HEK293 (cell line): ENCODE measurements at regions not wholly inside any gene's neighbourhood (a gene's known extent, or its start where the extent isn't known, plus 50 kb on each side); places are given as distances from the start of the nearest gene placed in this dataset.

Experiments
- CTCF ChIA-PET: fragments of 350-600 bp; formaldehyde crosslinking; extraction: SDS; loops from one replicate; lab custom pipeline; 2021; ENCODE audit warnings: antibody characterized with exemption; lab: Yijun Ruan, JAX
- POLR2A ChIA-PET: fragments of 300-600 bp; formaldehyde crosslinking; extraction: SDS; loops from one replicate; lab custom pipeline; 2020; ENCODE audit warnings: antibody characterized with exemption, inconsistent platforms; lab: Yijun Ruan, JAX
- H3K27ac ChIP-seq: fragments of 200-500 bp; sonication (Bioruptor generic); 2 replicates; pipeline ENCODE4 v1.5.1; 2014; ENCODE audit warnings: low read depth, low read length, control low read depth, inconsistent platforms; ENCODE audit errors: extremely low read depth
- H3K36me3 ChIP-seq, 2 experiments: fragments of 200-500 bp in 1 of 2; sonication (Bioruptor generic) in 1 of 2; 1 replicate in 1 of 2; 2 replicates in 1 of 2; pipeline ENCODE4 v1.5.1; 2014 to 2017; ENCODE audit warnings: inconsistent platforms in 2 of 2, low read length in 2 of 2; ENCODE audit not compliant: control insufficient read depth in 2 of 2, insufficient read depth in 1 of 2
- H3K4me1 ChIP-seq: fragments of 200-500 bp; sonication (Bioruptor generic); 2 replicates; pipeline ENCODE4 v1.5.1; 2014; ENCODE audit warnings: mild to moderate bottlenecking, low read length, inconsistent platforms; ENCODE audit not compliant: control insufficient read depth, insufficient read depth
- H3K4me3 ChIP-seq: 2 replicates; pipeline ENCODE4 v1.5.1; 2011; ENCODE audit warnings: low read depth, mild to moderate bottlenecking, control low read depth, low read length, moderate library complexity
- H3K9me3 ChIP-seq: fragments of 200-500 bp; sonication (Bioruptor generic); 2 replicates; pipeline ENCODE4 v1.5.1; 2014; ENCODE audit warnings: low read depth, low read length, inconsistent platforms; ENCODE audit not compliant: control insufficient read depth, insufficient read depth
- OSR2 ChIP-seq: fragments of 450-650 bp; formaldehyde crosslinking; IDR thresholded peaks from 2 replicates; pipeline ENCODE4 v1.5.1; 2016; ENCODE audit warnings: missing biosample characterization, missing genetic modification characterization
- OVOL3 ChIP-seq: fragments of 450-650 bp; formaldehyde crosslinking; IDR thresholded peaks from 2 replicates; pipeline ENCODE4 v1.5.1; 2016; ENCODE audit warnings: missing biosample characterization, missing genetic modification characterization
- TCF7L2 ChIP-seq: IDR thresholded peaks from 2 replicates; pipeline ENCODE4 v1.6.1; 2011; ENCODE audit warnings: low read depth, mild to moderate bottlenecking, inconsistent platforms, low read length, moderate library complexity, borderline replicate concordance
- ZBTB1 ChIP-seq: fragments of 450-650 bp; formaldehyde crosslinking; IDR thresholded peaks from 2 replicates; pipeline ENCODE4 v1.5.1; 2016; ENCODE audit warnings: missing biosample characterization, missing genetic modification characterization
- ZBTB44 ChIP-seq: fragments of 450-650 bp; IDR thresholded peaks from 2 replicates; pipeline ENCODE4 v1.5.1; 2018; ENCODE audit warnings: missing biosample characterization, mild to moderate bottlenecking, missing genetic modification characterization
- ZNF114 ChIP-seq: fragments of 450-650 bp; formaldehyde crosslinking; IDR thresholded peaks from 2 replicates; pipeline ENCODE4 v1.5.0; 2017; ENCODE audit warnings: missing biosample characterization, missing genetic modification characterization
- ZNF133 ChIP-seq: fragments of 450-650 bp; formaldehyde crosslinking; IDR thresholded peaks from 2 replicates; pipeline ENCODE4 v1.5.1; 2016; ENCODE audit warnings: missing biosample characterization, missing genetic modification characterization
- ZNF155 ChIP-seq: fragments of 450-650 bp; formaldehyde crosslinking; IDR thresholded peaks from 2 replicates; pipeline ENCODE4 v1.5.1; 2016; ENCODE audit warnings: missing biosample characterization, missing genetic modification characterization
- ZNF184 ChIP-seq: fragments of 450-650 bp; IDR thresholded peaks from 2 replicates; pipeline ENCODE4 v1.5.1; 2018; ENCODE audit warnings: missing biosample characterization, mild to moderate bottlenecking, missing genetic modification characterization
- ZNF19 ChIP-seq: fragments of 450-650 bp; formaldehyde crosslinking; IDR thresholded peaks from 2 replicates; pipeline ENCODE4; 2016; ENCODE audit warnings: missing biosample characterization, missing genetic modification characterization, low read depth
- ZNF2 ChIP-seq: fragments of 450-650 bp; formaldehyde crosslinking; IDR thresholded peaks from 2 replicates; pipeline ENCODE4 v1.5.1; 2016; ENCODE audit warnings: missing biosample characterization, missing genetic modification characterization
- ZNF24 ChIP-seq: fragments of 450-650 bp; formaldehyde crosslinking; IDR thresholded peaks from 2 replicates; pipeline ENCODE4 v1.5.1; 2016; ENCODE audit warnings: missing biosample characterization, missing genetic modification characterization
- ZNF558 ChIP-seq: fragments of 450-650 bp; formaldehyde crosslinking; IDR thresholded peaks from 2 replicates; pipeline ENCODE4 v1.5.1; 2016; ENCODE audit warnings: missing biosample characterization, missing genetic modification characterization
- ZNF571 ChIP-seq: fragments of 450-650 bp; formaldehyde crosslinking; IDR thresholded peaks from 2 replicates; pipeline ENCODE4 v1.5.0; 2017; ENCODE audit warnings: missing biosample characterization, missing genetic modification characterization
- ZNF596 ChIP-seq: fragments of 450-650 bp; IDR thresholded peaks from 2 replicates; pipeline ENCODE4 v1.5.0; 2018; ENCODE audit warnings: missing biosample characterization, mild to moderate bottlenecking, missing genetic modification characterization, moderate library complexity
- ZNF639 ChIP-seq: fragments of 450-650 bp; formaldehyde crosslinking; IDR thresholded peaks from 2 replicates; pipeline ENCODE4 v1.5.1; 2016; ENCODE audit warnings: missing biosample characterization, missing genetic modification characterization
- ZNF792 ChIP-seq: fragments of 450-650 bp; formaldehyde crosslinking; IDR thresholded peaks from 2 replicates; pipeline ENCODE4 v1.5.1; 2016; ENCODE audit warnings: missing biosample characterization, missing genetic modification characterization
- TF ChIP-seq, protein P1 (sequence below): fragments of 450-650 bp; formaldehyde crosslinking; IDR thresholded peaks from 2 replicates; pipeline ENCODE4 v1.5.1; 2016; ENCODE audit warnings: missing biosample characterization, missing genetic modification characterization, borderline replicate concordance
- TF ChIP-seq, protein P2 (sequence below): sonication (generic); formaldehyde crosslinking; IDR thresholded peaks from 2 replicates; pipeline ENCODE4 v1.8.1; 2022; ENCODE audit warnings: mild to moderate bottlenecking, moderate library complexity, missing genetic modification reagents

DNA sequence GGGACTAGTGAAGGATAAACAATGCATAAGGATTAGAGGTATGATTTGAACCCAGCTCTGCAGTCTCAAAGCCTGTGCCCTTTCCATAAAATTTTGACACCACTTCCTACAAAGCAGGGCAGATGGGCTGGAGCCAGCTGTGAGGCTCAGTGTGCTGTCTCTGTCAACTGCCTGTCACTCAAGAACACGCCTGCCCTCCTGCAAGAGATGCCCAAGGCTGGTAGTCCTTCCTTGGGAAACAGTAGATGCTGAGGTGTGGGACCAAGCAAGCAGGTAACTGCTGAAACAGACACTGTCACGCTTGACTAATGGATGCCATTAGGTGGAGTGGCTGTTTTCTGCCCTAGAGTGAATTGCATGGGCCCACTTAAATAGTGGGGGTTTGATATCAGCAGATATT is 402.0 kb downstream of the PTPRU start:
- H3K36me3 ChIP-seq: no peaks in the 10 kb centered on the region
- POLR2A ChIA-PET: no interaction called here
- H3K9me3 ChIP-seq: no peaks in the 10 kb centered on the region
- CTCF ChIA-PET: no interaction called here
- no peak overlapping the region for H3K4me3 ChIP-seq
- H3K27ac ChIP-seq: no peak overlapping the region
- no peaks in the 10 kb centered on the region for H3K4me1 ChIP-seq
- TF ChIP-seq ZNF114 (tag by site-specific recombination): no peak

- Histone ChIP-seq H3K36me3 (no peaks in the 10 kb centered on the region), H3K4me1 (no peaks in the 10 kb centered on the region), H3K4me3 (no peak overlapping the region), H3K9me3 (no peaks in the 10 kb centered on the region)
- no peak for TF ChIP-seq ZNF571
- TF ChIP-seq ZBTB44: no peak
- no peak for TF ChIP-seq ZNF133 (tag by site-specific recombination)
- no peak for TF ChIP-seq ZNF558 (tag by site-specific recombination)
- TF ChIP-seq ZNF24 (tag by site-specific recombination): no peak
- no peak for TF ChIP-seq ZNF639 (tag by site-specific recombination)
- no peak for TF ChIP-seq ZNF155 (tag by site-specific recombination)
- no peak for TF ChIP-seq OVOL3
- TF ChIP-seq ZNF184: no peak
- TF ChIP-seq ZBTB1: no peak
- TF ChIP-seq ZNF19 (tag by site-specific recombination): no peak
- TF ChIP-seq ZNF596 (tag by site-specific recombination): no peak
- TF ChIP-seq ZNF2: no peak
- TF ChIP-seq, protein P1, sequence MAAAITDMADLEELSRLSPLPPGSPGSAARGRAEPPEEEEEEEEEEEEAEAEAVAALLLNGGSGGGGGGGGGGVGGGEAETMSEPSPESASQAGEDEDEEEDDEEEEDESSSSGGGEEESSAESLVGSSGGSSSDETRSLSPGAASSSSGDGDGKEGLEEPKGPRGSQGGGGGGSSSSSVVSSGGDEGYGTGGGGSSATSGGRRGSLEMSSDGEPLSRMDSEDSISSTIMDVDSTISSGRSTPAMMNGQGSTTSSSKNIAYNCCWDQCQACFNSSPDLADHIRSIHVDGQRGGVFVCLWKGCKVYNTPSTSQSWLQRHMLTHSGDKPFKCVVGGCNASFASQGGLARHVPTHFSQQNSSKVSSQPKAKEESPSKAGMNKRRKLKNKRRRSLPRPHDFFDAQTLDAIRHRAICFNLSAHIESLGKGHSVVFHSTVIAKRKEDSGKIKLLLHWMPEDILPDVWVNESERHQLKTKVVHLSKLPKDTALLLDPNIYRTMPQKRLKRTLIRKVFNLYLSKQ (tag by site-specific recombination): no peak
- no peak for TF ChIP-seq ZNF792
- no peak for TF ChIP-seq OSR2 (tag by site-specific recombination)
- TF ChIP-seq TCF7L2: no peak
- TF ChIP-seq, protein P2, sequence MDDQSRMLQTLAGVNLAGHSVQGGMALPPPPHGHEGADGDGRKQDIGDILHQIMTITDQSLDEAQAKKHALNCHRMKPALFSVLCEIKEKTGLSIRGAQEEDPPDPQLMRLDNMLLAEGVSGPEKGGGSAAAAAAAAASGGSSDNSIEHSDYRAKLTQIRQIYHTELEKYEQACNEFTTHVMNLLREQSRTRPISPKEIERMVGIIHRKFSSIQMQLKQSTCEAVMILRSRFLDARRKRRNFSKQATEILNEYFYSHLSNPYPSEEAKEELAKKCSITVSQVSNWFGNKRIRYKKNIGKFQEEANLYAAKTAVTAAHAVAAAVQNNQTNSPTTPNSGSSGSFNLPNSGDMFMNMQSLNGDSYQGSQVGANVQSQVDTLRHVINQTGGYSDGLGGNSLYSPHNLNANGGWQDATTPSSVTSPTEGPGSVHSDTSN (CRISPR knock-in tag): no peak
- TF ChIP-seq, all 188 proteins: peak for 0
- no peak overlapping the region for H3K27ac ChIP-seq
- POLR2A ChIA-PET: no interaction called here
- CTCF ChIA-PET: no interaction called here
These were observed 400.6 kb downstream of the PTPRU start for GRCh38 chr1:29636936-29637335.
